GM12878 (cell line): ENCODE measurements at regions not wholly inside any gene's neighbourhood (a gene's known extent, or its start where the extent isn't known, plus 50 kb on each side); places are given as distances from the start of the nearest gene placed in this dataset.

Experiments used
- ATAC-seq: fragments of 200-7000 bp; cut with Tn5 transposase; 3 replicates; pipeline ENCODE4 v1.9.1; 2020; ENCODE audit warnings: mild to moderate bottlenecking, moderate library complexity
- BruUV-seq: library from RNA; stranded (reverse); fragments of 400-500 nt; replicated peaks from 2 replicates; lab custom pipeline; 2021; lab: Mats Ljungman, UMichigan
- CTCF ChIA-PET: fragments of 300-600 bp; sonication (Branson Sonifier 250); formaldehyde crosslinking; extraction: SDS; loops from one replicate; lab custom pipeline; 2021; ENCODE audit warnings: inconsistent platforms; lab: Yijun Ruan, JAX
- POLR2A ChIA-PET: fragments of 350-600 bp; formaldehyde crosslinking; extraction: SDS; loops from one replicate; lab custom pipeline; 2021; ENCODE audit warnings: inconsistent platforms; lab: Charles Lee
- RAD21 ChIA-PET: fragments of 300-600 bp; sonication (Branson Sonifier 250); formaldehyde crosslinking; loops from one replicate; lab custom pipeline; 2023; ENCODE audit warnings: antibody characterized with exemption; ENCODE audit not compliant: unreplicated experiment; lab: Charles Lee
- SMC1A ChIA-PET: fragments of 300-600 bp; sonication (Branson Sonifier 250); formaldehyde crosslinking; loops from one replicate; lab custom pipeline; 2023; ENCODE audit not compliant: unreplicated experiment, uncharacterized antibody; lab: Charles Lee
- DNase-seq: peaks from one replicate; pipeline ENCODE4 v3.0.0-alpha.2; 2011; ENCODE audit warnings: low read depth, low spot score
- FAIRE-seq: peaks from 3 replicates; lab custom pipeline; 2011; peaks lifted over from hg19 to GRCh38; lab: Jason Lieb, UNC
- H2AFZ ChIP-seq: 2 replicates; pipeline ENCODE4 v1.6.0; 2011; ENCODE audit warnings: low read depth, low read length, control low read depth; ENCODE audit not compliant: control insufficient read depth
- H3K27ac ChIP-seq: 2 replicates; pipeline ENCODE4 v1.5.1; 2011; ENCODE audit warnings: control low read depth; ENCODE audit not compliant: control insufficient read depth, insufficient read depth
- H3K27me3 ChIP-seq, 2 experiments: replicated peaks in 1 of 2; 2 replicates each; pipeline versions ENCODE4 v1.6.0 to v1.6.1; 2011; ENCODE audit warnings: low read length in 1 of 2; ENCODE audit not compliant: control insufficient read depth in 2 of 2, insufficient read depth in 2 of 2
- H3K36me3 ChIP-seq, 2 experiments: 2 replicates each; pipeline ENCODE4 v1.5.1; 2011; ENCODE audit warnings: low read length in 1 of 2; ENCODE audit not compliant: control insufficient read depth in 2 of 2, insufficient read depth in 2 of 2
- H3K4me1 ChIP-seq: 2 replicates; pipeline ENCODE4 v1.6.1; 2011; ENCODE audit warnings: mild to moderate bottlenecking, low read length, moderate library complexity, mixed read lengths; ENCODE audit not compliant: control insufficient read depth, insufficient read depth
- H3K4me2 ChIP-seq: 2 replicates; pipeline ENCODE4 v1.6.0; 2011; ENCODE audit warnings: control low read depth; ENCODE audit not compliant: control insufficient read depth, insufficient read depth
- H3K4me3 ChIP-seq: fragments of 200-600 bp; sonication (generic); 2 replicates; pipeline ENCODE4 v1.5.1; 2016
- H3K79me2 ChIP-seq: 2 replicates; pipeline ENCODE4 v1.6.0; 2011; ENCODE audit warnings: low read length; ENCODE audit not compliant: control insufficient read depth, insufficient read depth
- H3K9ac ChIP-seq: 2 replicates; pipeline ENCODE4 v1.8.0; 2011; ENCODE audit warnings: low read length, control low read depth, mixed read lengths; ENCODE audit not compliant: control insufficient read depth, insufficient read depth
- H3K9me3 ChIP-seq: replicated peaks from 3 replicates; pipeline ENCODE4 v1.5.1; 2011; ENCODE audit warnings: mild to moderate bottlenecking, low read length; ENCODE audit not compliant: control insufficient read depth, insufficient read depth
- H4K20me1 ChIP-seq: 2 replicates; pipeline ENCODE4 v1.6.0; 2011; ENCODE audit not compliant: control insufficient read depth, insufficient read depth
- CREM ChIP-seq: IDR thresholded peaks from 2 replicates; pipeline ENCODE4 v1.6.1; 2014; ENCODE audit warnings: antibody characterized with exemption, low read depth
- FOS ChIP-seq: IDR thresholded peaks from 3 replicates; pipeline ENCODE4 v1.6.1; 2011; ENCODE audit warnings: borderline replicate concordance; ENCODE audit not compliant: insufficient read length; ENCODE audit errors: extremely low read depth
- JUND ChIP-seq: IDR thresholded peaks from 2 replicates; pipeline ENCODE4 v1.6.1; 2012; ENCODE audit warnings: low read depth, mild to moderate bottlenecking, low read length, improper control_type of control experiment, moderate library complexity
- KAT2A ChIP-seq: conservative IDR thresholded peaks from 2 replicates; pipeline ENCODE4 v1.6.1; 2011; ENCODE audit warnings: low read depth, low read length; ENCODE audit not compliant: control insufficient read depth
- MXI1 ChIP-seq: fragments of 150-350 bp; IDR thresholded peaks from 2 replicates; pipeline ENCODE4 v1.6.1; 2011; ENCODE audit warnings: low read depth, mild to moderate bottlenecking, inconsistent platforms, low read length, improper control_type of control experiment
- NFXL1 ChIP-seq: fragments of 450-650 bp; IDR thresholded peaks from 2 replicates; pipeline ENCODE4 v1.6.1; 2017; ENCODE audit warnings: antibody characterized with exemption, mild to moderate bottlenecking, borderline replicate concordance
- NFYA ChIP-seq: IDR thresholded peaks from 2 replicates; pipeline ENCODE4 v1.6.1; 2011; ENCODE audit warnings: low read depth, mild to moderate bottlenecking, low read length, improper control_type of control experiment, borderline replicate concordance
- NR2C1 ChIP-seq: fragments of 450-650 bp; IDR thresholded peaks from 2 replicates; pipeline ENCODE4 v1.6.1; 2017; ENCODE audit warnings: antibody characterized with exemption, mild to moderate bottlenecking, moderate library complexity
- PAX5 ChIP-seq: IDR thresholded peaks from 2 replicates; pipeline ENCODE4 v1.6.1; 2011; ENCODE audit warnings: low read depth, low read length, borderline replicate concordance
- SMC3 ChIP-seq: IDR thresholded peaks from 2 replicates; pipeline ENCODE4 v1.6.1; 2011; ENCODE audit warnings: low read length, improper control_type of control experiment, borderline replicate concordance
- SRF ChIP-seq, 2 experiments: IDR thresholded peaks; 2 replicates each; pipeline ENCODE4 v1.6.1; 2011; ENCODE audit warnings: low read depth in 2 of 2, low read length in 2 of 2, mild to moderate bottlenecking in 1 of 2, moderate library complexity in 1 of 2
- SUPT20H ChIP-seq: IDR thresholded peaks from 2 replicates; pipeline ENCODE4 v1.6.1; 2011; ENCODE audit warnings: low read depth, mild to moderate bottlenecking, low read length, moderate library complexity, borderline replicate concordance; ENCODE audit not compliant: control insufficient read depth
- TBL1XR1 ChIP-seq: IDR thresholded peaks from 2 replicates; pipeline ENCODE4 v1.6.1; 2012; ENCODE audit warnings: low read depth, low read length, improper control_type of control experiment
- ZBTB11 ChIP-seq: fragments of 450-650 bp; formaldehyde crosslinking; IDR thresholded peaks from 2 replicates; pipeline ENCODE4 v1.5.0; 2022; ENCODE audit warnings: mild to moderate bottlenecking, missing genetic modification characterization
- ZNF274 ChIP-seq: IDR thresholded peaks from one replicate; pipeline ENCODE4 v1.8.0; 2011; ENCODE audit not compliant: insufficient read length, insufficient read depth
- whole genome bisulfite sequencing: methylation state at CpG from one replicate; pipeline ENCODE4 v1.1.6; 2016; ENCODE audit warnings: low lambda C conversion rate; ENCODE audit not compliant: insufficient replicate concordance, insufficient coverage; ENCODE audit errors: missing lambda C conversion rate; 5-methylcytosine and 5-hydroxymethylcytosine counted together
- in situ Hi-C: fragments of 300-500 bp; cut with MboI; formaldehyde crosslinking; loops from 9 replicates; pipeline ENCODE4 v1.14.3; 2018; ENCODE audit warnings: mixed read lengths
- intact Hi-C: fragments of 100-400 bp; cut with micrococcal nuclease; formaldehyde crosslinking; loops from one replicate; pipeline ENCODE4 v1.14.2; 2022; ENCODE audit not compliant: unreplicated experiment
- TF ChIP-seq, protein P1 (sequence below): fragments of 450-650 bp; IDR thresholded peaks from 2 replicates; pipeline ENCODE4 v1.6.1; 2017; ENCODE audit warnings: mild to moderate bottlenecking, moderate library complexity

DNA sequence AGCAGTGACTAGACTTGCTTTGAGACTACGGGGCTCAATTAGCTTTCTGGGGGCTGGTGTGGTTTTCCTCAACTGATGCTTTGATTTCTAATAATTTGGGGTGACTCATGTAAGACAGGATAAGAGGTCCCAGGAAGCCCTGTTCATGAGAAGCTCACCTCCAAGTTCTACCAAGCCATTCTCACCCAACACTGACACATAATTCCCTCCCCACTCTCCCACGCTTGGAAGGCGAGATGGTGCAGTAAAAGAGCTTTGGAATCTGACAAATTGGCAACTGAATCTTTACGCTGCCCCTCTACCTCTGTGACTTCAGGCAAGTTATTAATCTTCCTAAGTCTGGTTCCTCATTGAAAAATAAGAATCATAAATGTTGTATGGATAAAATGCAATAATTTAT lies 299.1 kb upstream of the DUSP10 start:
- Histone ChIP-seq H3K9me3 (no peaks in the 10 kb centered on the region), H2AFZ (no peak overlapping the region), H4K20me1 (no peaks in the 10 kb centered on the region), H3K4me2 (no peak overlapping the region), H3K4me1 (no peaks in the 10 kb centered on the region), H3K79me2 (no peaks in the 10 kb centered on the region), H3K27me3 (no peaks in the 10 kb centered on the region), H3K4me3 (no peak overlapping the region), H3K27ac (no peak overlapping the region), H3K9ac (no peak overlapping the region), H3K36me3 (no peaks in the 10 kb centered on the region)
- ChIA-PET POLR2A (interaction anchor here (0.9 kb wide), 1 partner anchor 279 kb away, joined by 4 read pairs; no protein-coding TSS in a partner anchor), CTCF (no interaction called here), SMC1A (interaction anchor here (0.7 to 1.0 kb wide), 3 partner anchors 18 to 56 kb away, joined by 3 to 4 read pairs (median 3); no protein-coding TSS in a partner anchor), RAD21 (interaction anchor here (1.2 kb wide), 1 partner anchor 563 kb away, joined by 3 read pairs; no protein-coding TSS in a partner anchor)
- no TSS peak for BruUV-seq
- no peak for FAIRE-seq
- WGBS = 39% methylated on average over 4 of the region's 4 CpGs
- no peak for TF ChIP-seq ZNF274
- no peak for TF ChIP-seq SUPT20H
- no peak for TF ChIP-seq CREM
- TF ChIP-seq PAX5 = no peak
- TF ChIP-seq, protein P1, sequence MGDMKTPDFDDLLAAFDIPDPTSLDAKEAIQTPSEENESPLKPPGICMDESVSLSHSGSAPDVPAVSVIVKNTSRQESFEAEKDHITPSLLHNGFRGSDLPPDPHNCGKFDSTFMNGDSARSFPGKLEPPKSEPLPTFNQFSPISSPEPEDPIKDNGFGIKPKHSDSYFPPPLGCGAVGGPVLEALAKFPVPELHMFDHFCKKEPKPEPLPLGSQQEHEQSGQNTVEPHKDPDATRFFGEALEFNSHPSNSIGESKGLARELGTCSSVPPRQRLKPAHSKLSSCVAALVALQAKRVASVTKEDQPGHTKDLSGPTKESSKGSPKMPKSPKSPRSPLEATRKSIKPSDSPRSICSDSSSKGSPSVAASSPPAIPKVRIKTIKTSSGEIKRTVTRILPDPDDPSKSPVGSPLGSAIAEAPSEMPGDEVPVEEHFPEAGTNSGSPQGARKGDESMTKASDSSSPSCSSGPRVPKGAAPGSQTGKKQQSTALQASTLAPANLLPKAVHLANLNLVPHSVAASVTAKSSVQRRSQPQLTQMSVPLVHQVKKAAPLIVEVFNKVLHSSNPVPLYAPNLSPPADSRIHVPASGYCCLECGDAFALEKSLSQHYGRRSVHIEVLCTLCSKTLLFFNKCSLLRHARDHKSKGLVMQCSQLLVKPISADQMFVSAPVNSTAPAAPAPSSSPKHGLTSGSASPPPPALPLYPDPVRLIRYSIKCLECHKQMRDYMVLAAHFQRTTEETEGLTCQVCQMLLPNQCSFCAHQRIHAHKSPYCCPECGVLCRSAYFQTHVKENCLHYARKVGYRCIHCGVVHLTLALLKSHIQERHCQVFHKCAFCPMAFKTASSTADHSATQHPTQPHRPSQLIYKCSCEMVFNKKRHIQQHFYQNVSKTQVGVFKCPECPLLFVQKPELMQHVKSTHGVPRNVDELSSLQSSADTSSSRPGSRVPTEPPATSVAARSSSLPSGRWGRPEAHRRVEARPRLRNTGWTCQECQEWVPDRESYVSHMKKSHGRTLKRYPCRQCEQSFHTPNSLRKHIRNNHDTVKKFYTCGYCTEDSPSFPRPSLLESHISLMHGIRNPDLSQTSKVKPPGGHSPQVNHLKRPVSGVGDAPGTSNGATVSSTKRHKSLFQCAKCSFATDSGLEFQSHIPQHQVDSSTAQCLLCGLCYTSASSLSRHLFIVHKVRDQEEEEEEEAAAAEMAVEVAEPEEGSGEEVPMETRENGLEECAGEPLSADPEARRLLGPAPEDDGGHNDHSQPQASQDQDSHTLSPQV = no peak
- no peak for TF ChIP-seq KAT2A
- TF ChIP-seq SMC3 = no peak
- no peak for TF ChIP-seq FOS
- no peak for TF ChIP-seq SRF (IDR thresholded peaks at IDR 0.05; ENCODE audit: low read depth in 2 of 2, low read length in 2 of 2)
- no peak for TF ChIP-seq MXI1
- TF ChIP-seq NFXL1 = no peak
- TF ChIP-seq JUND = no peak
- no peak for TF ChIP-seq ZBTB11 (CRISPR knock-in tag)
- no peak for TF ChIP-seq NR2C1
- TF ChIP-seq TBL1XR1 = no peak
- no peak for TF ChIP-seq NFYA
- in situ Hi-C loops = no loop called here
- intact Hi-C loops = no loop called here
- no peak for ATAC-seq
- no peak for DNase-seq
